Caco-2 (cell line): ENCODE measurements at regions not wholly inside any gene's neighbourhood (a gene's known extent, or its start where the extent isn't known, plus 50 kb on each side); places are given as distances from the start of the nearest gene placed in this dataset.

ENCODE experiments used
- BruUV-seq: library from RNA; stranded (reverse); fragments of 400-500 nt; replicated peaks from 2 replicates; lab custom pipeline; 2021; lab: Mats Ljungman, UMichigan
- CTCF ChIA-PET: fragments of 300-600 bp; sonication (Branson Sonifier 250); formaldehyde crosslinking; loops from one replicate; lab custom pipeline; 2022; ENCODE audit warnings: antibody characterized with exemption; lab: Charles Lee
- POLR2A ChIA-PET: fragments of 300-600 bp; sonication (Branson Sonifier 250); formaldehyde crosslinking; loops from one replicate; lab custom pipeline; 2022; ENCODE audit warnings: antibody characterized with exemption; lab: Charles Lee
- DNase-seq, 2 experiments: peaks; one replicate each; pipeline versions ENCODE4 v3.0.0 to v3.0.0-alpha.2; 2020 to 2022
- H3K27me3 ChIP-seq: replicated peaks from 2 replicates; pipeline ENCODE4 v1.6.0; 2011; ENCODE audit warnings: low read length; ENCODE audit not compliant: control insufficient read depth, insufficient read depth
- H3K36me3 ChIP-seq: 2 replicates; pipeline ENCODE4 v1.5.1; 2011; ENCODE audit warnings: low read length; ENCODE audit not compliant: control insufficient read depth, insufficient read depth
- H3K4me1 ChIP-seq: fragments of 250-450 bp; sonication (Bioruptor Pico); 2 replicates; pipeline ENCODE4 v1.5.1; 2020; ENCODE audit warnings: mild to moderate bottlenecking
- H3K4me3 ChIP-seq: 2 replicates; pipeline ENCODE4 v1.5.1; 2011; ENCODE audit warnings: low read depth, mild to moderate bottlenecking, control low read depth, low read length
- H3K9me3 ChIP-seq: fragments of 250-450 bp; sonication (Bioruptor Pico); 2 replicates; pipeline ENCODE4 v1.5.1; 2020; ENCODE audit warnings: mild to moderate bottlenecking, moderate library complexity
- H3K27ac Mint-ChIP-seq: one replicate; pipeline ENCODE4 v1.8.0; 2022; ENCODE audit warnings: mixed read lengths; ENCODE audit not compliant: unreplicated experiment
- H3K27me3 Mint-ChIP-seq: one replicate; pipeline ENCODE4 v1.8.0; 2022; ENCODE audit warnings: mixed read lengths; ENCODE audit not compliant: insufficient read depth, unreplicated experiment
- H3K36me3 Mint-ChIP-seq: one replicate; pipeline ENCODE4 v1.8.0; 2022; ENCODE audit warnings: mild to moderate bottlenecking, mixed read lengths; ENCODE audit not compliant: insufficient read depth, unreplicated experiment
- H3K4me1 Mint-ChIP-seq: one replicate; pipeline ENCODE4 v1.8.0; 2022; ENCODE audit warnings: low read depth, mixed read lengths; ENCODE audit not compliant: unreplicated experiment
- H3K4me3 Mint-ChIP-seq: one replicate; pipeline ENCODE4 v1.8.0; 2022; ENCODE audit warnings: mild to moderate bottlenecking, moderate library complexity, mixed read lengths; ENCODE audit not compliant: unreplicated experiment
- H3K9me3 Mint-ChIP-seq: one replicate; pipeline ENCODE4 v1.8.0; 2022; ENCODE audit warnings: mixed read lengths; ENCODE audit not compliant: unreplicated experiment
- intact Hi-C: fragments of 100-400 bp; cut with micrococcal nuclease; formaldehyde crosslinking; loops from one replicate; pipeline ENCODE4 v1.10.0; 2022; ENCODE audit not compliant: unreplicated experiment
- TF ChIP-seq, protein P1 (sequence below), 2 experiments: fragments of 200-600 bp in 1 of 2; IDR thresholded peaks; 1 replicate in 1 of 2; 2 replicates in 1 of 2; pipeline versions ENCODE4 v1.5.1 to v1.8.0; 2011 to 2022; ENCODE audit warnings: antibody characterized with exemption in 1 of 2, control low read depth in 1 of 2, inconsistent platforms in 1 of 2, low read depth in 1 of 2, low read length in 1 of 2, mild to moderate bottlenecking in 1 of 2, moderate library complexity in 1 of 2; ENCODE audit not compliant: insufficient read depth in 1 of 2, severe bottlenecking in 1 of 2, unreplicated experiment in 1 of 2

DNA sequence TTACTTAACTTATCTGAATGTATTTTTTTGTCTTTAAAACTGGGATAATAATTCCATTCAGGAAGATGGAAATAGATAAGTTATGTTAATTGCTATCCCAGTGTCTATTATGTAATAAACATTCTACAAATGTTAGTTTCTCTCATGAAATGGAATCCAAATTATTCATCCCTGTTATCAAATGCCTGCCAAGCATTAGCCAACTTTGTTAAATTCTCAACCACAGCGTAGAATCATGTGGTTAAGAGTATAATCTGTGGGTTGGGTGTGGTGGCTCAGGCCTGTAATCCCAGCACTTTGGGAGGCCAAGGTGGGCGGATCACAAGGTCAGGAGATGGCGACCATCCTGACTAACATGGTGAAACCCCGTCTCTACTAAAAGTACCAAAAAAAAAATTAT is 912.9 kb upstream of the SEMA6A start:
- H3K4me1 ChIP-seq = peaks cover 28% of the 10 kb centered on the region
- Mint-ChIP-seq H3K9me3 (no peaks in the 10 kb centered on the region), H3K4me3 (no peak overlapping the region), H3K4me1 (peaks cover 31% of the 10 kb centered on the region), H3K27me3 (no peaks in the 10 kb centered on the region), H3K27ac (no peak overlapping the region), H3K36me3 (peaks cover 4% of the 10 kb centered on the region)
- no peaks in the 10 kb centered on the region for H3K9me3 ChIP-seq
- no TSS peak for BruUV-seq
- DNase-seq = no peak
- TF ChIP-seq, protein P1, sequence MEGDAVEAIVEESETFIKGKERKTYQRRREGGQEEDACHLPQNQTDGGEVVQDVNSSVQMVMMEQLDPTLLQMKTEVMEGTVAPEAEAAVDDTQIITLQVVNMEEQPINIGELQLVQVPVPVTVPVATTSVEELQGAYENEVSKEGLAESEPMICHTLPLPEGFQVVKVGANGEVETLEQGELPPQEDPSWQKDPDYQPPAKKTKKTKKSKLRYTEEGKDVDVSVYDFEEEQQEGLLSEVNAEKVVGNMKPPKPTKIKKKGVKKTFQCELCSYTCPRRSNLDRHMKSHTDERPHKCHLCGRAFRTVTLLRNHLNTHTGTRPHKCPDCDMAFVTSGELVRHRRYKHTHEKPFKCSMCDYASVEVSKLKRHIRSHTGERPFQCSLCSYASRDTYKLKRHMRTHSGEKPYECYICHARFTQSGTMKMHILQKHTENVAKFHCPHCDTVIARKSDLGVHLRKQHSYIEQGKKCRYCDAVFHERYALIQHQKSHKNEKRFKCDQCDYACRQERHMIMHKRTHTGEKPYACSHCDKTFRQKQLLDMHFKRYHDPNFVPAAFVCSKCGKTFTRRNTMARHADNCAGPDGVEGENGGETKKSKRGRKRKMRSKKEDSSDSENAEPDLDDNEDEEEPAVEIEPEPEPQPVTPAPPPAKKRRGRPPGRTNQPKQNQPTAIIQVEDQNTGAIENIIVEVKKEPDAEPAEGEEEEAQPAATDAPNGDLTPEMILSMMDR (IDR thresholded peaks at IDR 0.05; ENCODE audit: insufficient read depth in 1 of 2, low read depth in 1 of 2, low read length in 1 of 2, severe bottlenecking in 1 of 2, unreplicated experiment in 1 of 2) = no peak
- intact Hi-C loops = loop anchor here (1.0 kb wide), 2 partner anchors 11 to 32 kb away; no protein-coding TSS in a partner anchor
- CTCF ChIA-PET = interaction anchor here (1.8 kb wide), 1 partner anchor 32 kb away, joined by 44 read pairs; no protein-coding TSS in a partner anchor
- POLR2A ChIA-PET = no interaction called here
- no peak overlapping the region for H3K4me3 ChIP-seq
- H3K27me3 ChIP-seq = no peaks in the 10 kb centered on the region
- H3K36me3 ChIP-seq = no peaks in the 10 kb centered on the region

DNA sequence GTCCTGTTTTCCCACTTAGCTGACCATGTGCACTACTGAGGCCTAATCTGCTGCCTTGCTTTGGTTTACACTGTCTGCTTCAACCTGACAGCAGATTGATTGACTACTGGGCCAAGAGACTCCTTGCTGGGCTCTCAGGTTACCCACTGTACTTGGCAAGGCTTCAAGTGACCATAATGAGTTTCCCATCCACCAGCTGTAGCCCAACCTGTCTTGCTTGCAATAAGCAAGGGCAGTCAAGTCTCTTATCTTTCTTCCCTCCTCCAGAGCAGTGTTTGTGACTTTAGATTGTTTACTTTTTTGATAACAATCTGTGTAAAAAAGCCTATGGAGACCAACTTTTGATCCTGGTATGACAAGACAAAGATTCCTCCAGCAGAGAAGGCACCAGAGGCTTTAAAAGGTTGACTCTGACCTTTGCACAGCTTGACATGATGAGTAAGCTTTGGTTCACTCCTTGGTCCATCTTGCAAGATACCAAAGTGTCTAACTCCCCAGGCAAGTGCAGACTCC is 912.3 kb upstream of the SEMA6A start:
- Mint-ChIP-seq H3K27ac (peak overlapping the region; percentile 40), H3K4me1 (peaks cover 31% of the 10 kb centered on the region), H3K9me3 (no peaks in the 10 kb centered on the region), H3K27me3 (no peaks in the 10 kb centered on the region), H3K36me3 (peaks cover 4% of the 10 kb centered on the region), H3K4me3 (no peak overlapping the region)
- no TSS peak for BruUV-seq
- TF ChIP-seq, protein P1 (IDR thresholded peaks at IDR 0.05; ENCODE audit: insufficient read depth in 1 of 2, low read depth in 1 of 2, low read length in 1 of 2, severe bottlenecking in 1 of 2, unreplicated experiment in 1 of 2) = no peak
- Histone ChIP-seq H3K4me1 (peaks cover 28% of the 10 kb centered on the region), H3K27me3 (no peaks in the 10 kb centered on the region), H3K4me3 (no peak overlapping the region), H3K36me3 (no peaks in the 10 kb centered on the region), H3K9me3 (no peaks in the 10 kb centered on the region)
- intact Hi-C loops = loop anchor here (1.0 kb wide), 2 partner anchors 11 to 32 kb away; no protein-coding TSS in a partner anchor
- ChIA-PET POLR2A (interaction anchor here (0.7 kb wide), 1 partner anchor 32 kb away, joined by 3 read pairs; no protein-coding TSS in a partner anchor), CTCF (interaction anchor here (0.6 to 1.8 kb wide), 3 partner anchors 10 to 340 kb away, joined by 3 to 44 read pairs (median 5); no protein-coding TSS in a partner anchor)
- DNase-seq = peak; percentile 71 to 80

DNA sequence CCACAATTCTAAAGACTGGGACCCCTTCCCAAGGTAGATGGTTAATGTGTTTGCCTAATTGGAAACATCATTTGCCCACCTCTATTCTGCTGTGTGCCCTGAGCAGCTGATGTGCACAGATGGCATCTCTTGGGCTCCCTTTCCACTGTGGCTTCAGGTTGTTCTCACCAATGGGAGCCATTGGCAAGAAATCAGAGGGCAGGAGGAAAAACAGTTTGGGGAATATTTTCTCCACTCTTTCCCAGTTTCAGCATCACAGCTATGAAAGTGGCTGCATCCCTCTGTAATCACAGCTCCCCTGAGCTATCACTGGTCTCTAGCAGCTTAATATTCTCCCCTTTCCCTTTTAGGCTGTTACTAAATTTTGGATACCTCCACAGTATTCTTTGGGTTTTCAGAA is 911.6 kb upstream of the SEMA6A start:
- no peak overlapping the region for H3K4me3 Mint-ChIP-seq
- peaks cover 4% of the 10 kb centered on the region for H3K36me3 Mint-ChIP-seq
- BruUV-seq = no TSS peak
- Histone ChIP-seq H3K36me3 (no peaks in the 10 kb centered on the region), H3K4me3 (no peak overlapping the region), H3K9me3 (no peaks in the 10 kb centered on the region), H3K27me3 (no peaks in the 10 kb centered on the region), H3K4me1 (peaks cover 28% of the 10 kb centered on the region)
- CTCF ChIA-PET = interaction anchor here (0.6 to 1.8 kb wide), 2 partner anchors 31 to 339 kb away, joined by 5 to 44 read pairs; no protein-coding TSS in a partner anchor
- POLR2A ChIA-PET = interaction anchor here (0.7 kb wide), 1 partner anchor 32 kb away, joined by 3 read pairs; no protein-coding TSS in a partner anchor
- no peaks in the 10 kb centered on the region for H3K27me3 Mint-ChIP-seq
- TF ChIP-seq, protein P1 (IDR thresholded peaks at IDR 0.05; ENCODE audit: insufficient read depth in 1 of 2, low read depth in 1 of 2, low read length in 1 of 2, severe bottlenecking in 1 of 2, unreplicated experiment in 1 of 2) = no peak
- peaks cover 31% of the 10 kb centered on the region for H3K4me1 Mint-ChIP-seq
- no peak for DNase-seq
- intact Hi-C loops = no loop called here
- no peaks in the 10 kb centered on the region for H3K9me3 Mint-ChIP-seq
- H3K27ac Mint-ChIP-seq = peak overlapping the region; percentile 40
